HCT116 (cell line): ENCODE measurements at regions not wholly inside any gene's neighbourhood (a gene's known extent, or its start where the extent isn't known, plus 50 kb on each side); places are given as distances from the start of the nearest gene placed in this dataset.
"Not testable (repeated sequence)": the region's sequence is repeated elsewhere in the genome, so short reads cannot be mapped to it uniquely, and the experiment has no call there.

Experiments
- CBX3 ChIP-seq: IDR thresholded peaks from 2 replicates; pipeline ENCODE4 v1.6.1; 2012; ENCODE audit warnings: low read depth
- EGR1 ChIP-seq: IDR thresholded peaks from 2 replicates; pipeline ENCODE4 v1.6.1; 2012; ENCODE audit warnings: low read depth
- ELF1 ChIP-seq: IDR thresholded peaks from 2 replicates; pipeline ENCODE4 v1.6.1; 2012; ENCODE audit warnings: low read depth, borderline replicate concordance
- EZH2 ChIP-seq: fragments of 200-600 bp; sonication (generic); IDR thresholded peaks from 2 replicates; pipeline ENCODE4 v1.6.1; 2017; ENCODE audit warnings: antibody characterized with exemption, mixed run types
- EZH2phosphoT487 ChIP-seq: fragments of 200-600 bp; IDR thresholded peaks from 2 replicates; pipeline ENCODE4 v1.6.1; 2018; ENCODE audit warnings: antibody characterized with exemption, borderline replicate concordance
- JUND ChIP-seq: IDR thresholded peaks from 2 replicates; pipeline ENCODE4 v1.6.1; 2012
- POLR2A ChIP-seq: IDR thresholded peaks from 2 replicates; pipeline ENCODE4 v1.7.0; 2011; ENCODE audit warnings: borderline replicate concordance; ENCODE audit not compliant: insufficient read depth, insufficient read length; ENCODE audit errors: extremely low read depth
- RAD21 ChIP-seq: IDR thresholded peaks from 2 replicates; pipeline ENCODE4 v1.6.1; 2012; ENCODE audit warnings: low read depth, mild to moderate bottlenecking
- SIN3A ChIP-seq: IDR thresholded peaks from 2 replicates; pipeline ENCODE4 v1.6.1; 2012; ENCODE audit warnings: low read depth
- SP1 ChIP-seq: IDR thresholded peaks from 2 replicates; pipeline ENCODE4 v1.6.1; 2012; ENCODE audit warnings: low read depth
- YY1 ChIP-seq: IDR thresholded peaks from 2 replicates; pipeline ENCODE4 v1.6.1; 2011; ENCODE audit warnings: low read length, low read depth, moderate library complexity, mild to moderate bottlenecking; ENCODE audit not compliant: insufficient replicate concordance; ENCODE audit errors: extremely low read depth
- ZNF274 ChIP-seq: fragments of 200-500 bp; sonication (Bioruptor generic); IDR thresholded peaks from 2 replicates; pipeline ENCODE4 v1.6.1; 2014; ENCODE audit warnings: mild to moderate bottlenecking, low read depth, low read length, inconsistent platforms
- TF ChIP-seq, protein P1 (sequence below), 3 experiments: fragments of 200-600 bp in 1 of 3; sonication (generic) in 1 of 3; IDR thresholded peaks in 2 of 3; conservative IDR thresholded peaks in 1 of 3; 2 replicates each; pipeline ENCODE4 v1.5.1; 2012 to 2017; ENCODE audit warnings: low read depth in 2 of 3, low read length in 2 of 3, antibody characterized with exemption in 1 of 3, borderline replicate concordance in 1 of 3, control low read depth in 1 of 3, mild to moderate bottlenecking in 1 of 3, mixed read lengths in 1 of 3, mixed run types in 1 of 3, moderate library complexity in 1 of 3; ENCODE audit not compliant: insufficient read depth in 1 of 3

DNA sequence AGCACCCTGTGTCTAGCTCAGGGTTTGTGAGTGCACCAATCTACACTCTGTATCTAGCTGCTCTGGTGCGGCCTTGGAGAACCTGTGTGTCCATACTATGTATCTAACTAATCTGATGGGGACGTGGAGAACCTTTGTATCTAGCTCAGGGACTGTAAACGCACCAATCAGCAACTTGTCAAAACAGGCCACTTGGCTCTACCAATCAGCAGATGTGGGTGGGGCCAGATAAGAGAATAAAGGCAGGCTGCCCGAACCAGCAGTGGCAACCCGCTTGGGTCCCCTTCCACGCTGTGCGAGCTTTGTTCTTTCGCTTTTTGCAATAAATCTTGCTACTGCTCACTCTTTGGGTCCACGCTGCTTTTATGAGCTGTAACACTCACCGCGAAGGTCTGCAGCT is 426.5 kb downstream of the NAF1 start:
- TF ChIP-seq CBX3, JUND, SP1, ELF1, EZH2phosphoT487, YY1, EGR1, POLR2A, SIN3A, RAD21, EZH2, ZNF274: not testable (repeated sequence)
- TF ChIP-seq, protein P1, sequence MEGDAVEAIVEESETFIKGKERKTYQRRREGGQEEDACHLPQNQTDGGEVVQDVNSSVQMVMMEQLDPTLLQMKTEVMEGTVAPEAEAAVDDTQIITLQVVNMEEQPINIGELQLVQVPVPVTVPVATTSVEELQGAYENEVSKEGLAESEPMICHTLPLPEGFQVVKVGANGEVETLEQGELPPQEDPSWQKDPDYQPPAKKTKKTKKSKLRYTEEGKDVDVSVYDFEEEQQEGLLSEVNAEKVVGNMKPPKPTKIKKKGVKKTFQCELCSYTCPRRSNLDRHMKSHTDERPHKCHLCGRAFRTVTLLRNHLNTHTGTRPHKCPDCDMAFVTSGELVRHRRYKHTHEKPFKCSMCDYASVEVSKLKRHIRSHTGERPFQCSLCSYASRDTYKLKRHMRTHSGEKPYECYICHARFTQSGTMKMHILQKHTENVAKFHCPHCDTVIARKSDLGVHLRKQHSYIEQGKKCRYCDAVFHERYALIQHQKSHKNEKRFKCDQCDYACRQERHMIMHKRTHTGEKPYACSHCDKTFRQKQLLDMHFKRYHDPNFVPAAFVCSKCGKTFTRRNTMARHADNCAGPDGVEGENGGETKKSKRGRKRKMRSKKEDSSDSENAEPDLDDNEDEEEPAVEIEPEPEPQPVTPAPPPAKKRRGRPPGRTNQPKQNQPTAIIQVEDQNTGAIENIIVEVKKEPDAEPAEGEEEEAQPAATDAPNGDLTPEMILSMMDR (IDR thresholded peaks at IDR 0.05 in 2 of 3, conservative IDR thresholded peaks at IDR 0.05 in 1 of 3; ENCODE audit: borderline replicate concordance in 1 of 3, insufficient read depth in 1 of 3, low read depth in 2 of 3, low read length in 2 of 3) = not testable (repeated sequence)
